ENCODE measurements at regions not wholly inside any gene's neighbourhood (a gene's known extent, or its start where the extent isn't known, plus 50 kb on each side); places are given as distances from the start of the nearest gene placed in this dataset.

- no peak for TF ChIP-seq YY1 (IDR thresholded peaks at IDR 0.05; ENCODE audit: extremely low read depth, insufficient replicate concordance, low read depth, low read length)
- no peak for TF ChIP-seq JUND (IDR thresholded peaks at IDR 0.05)
- no peak for TF ChIP-seq SP1 (IDR thresholded peaks at IDR 0.05; ENCODE audit: low read depth)
- no peak for TF ChIP-seq FOSL1 (IDR thresholded peaks at IDR 0.05; ENCODE audit: low read depth)
- no peak for TF ChIP-seq EZH2phosphoT487 (IDR thresholded peaks at IDR 0.05; ENCODE audit: borderline replicate concordance)
- TF ChIP-seq ZFX (IDR thresholded peaks at IDR 0.05) = no peak
- TF ChIP-seq ZBTB33 (IDR thresholded peaks at IDR 0.05; ENCODE audit: extremely low read depth, insufficient replicate concordance, low read length) = no peak
- no peak overlapping the region for H3K9ac ChIP-seq (ENCODE audit: low read length)
- ChIA-PET RAD21 (ENCODE audit: low non-redundant PET in 1 of 2, low total read pairs in 2 of 2, uncharacterized antibody in 2 of 2, unreplicated experiment in 2 of 2) (no interaction called here), CTCF (no interaction called here), POLR2A (no interaction called here)
- no peaks in the 10 kb centered on the region for H3K36me3 ChIP-seq (ENCODE audit: control insufficient read depth in 1 of 2, insufficient read depth in 2 of 2, low read length in 2 of 2)
- ATAC-seq = no peak
- no peaks in the 10 kb centered on the region for H3K27me3 ChIP-seq (ENCODE audit: insufficient read depth, low read length)
- H3K9me3 ChIP-seq (ENCODE audit: control insufficient read depth in 1 of 2, insufficient read depth in 1 of 2, low read depth in 1 of 2, low read length in 2 of 2) = peaks cover 0 to 38% of the 10 kb centered on the region in 2 experiments; a peak in 2 of 4 replicates
- no peak overlapping the region for H3K4me2 ChIP-seq (ENCODE audit: low read length)
- intact Hi-C loops (cut with micrococcal nuclease) = no loop called here
- no peaks in the 10 kb centered on the region for H4K20me1 ChIP-seq (ENCODE audit: insufficient read depth)
- no peaks in the 10 kb centered on the region for H3K9me2 ChIP-seq (ENCODE audit: insufficient read depth)
- H3K4me3 ChIP-seq (replicated peaks in 1 of 2; ENCODE audit: low read depth in 1 of 2, low read length in 2 of 2) = no peak overlapping the region
- no peaks in the 10 kb centered on the region for H3K4me1 ChIP-seq (ENCODE audit: control insufficient read depth in 1 of 2, insufficient read depth in 2 of 2, low read length in 2 of 2)
- H2AFZ ChIP-seq (ENCODE audit: low read depth, low read length, poor library complexity, severe bottlenecking) = no peak overlapping the region
- DNase-seq (ENCODE audit: low read depth, low spot score) = no peak
- H3K79me2 ChIP-seq (ENCODE audit: insufficient read depth, low read length) = no peaks in the 10 kb centered on the region
- H3K27ac ChIP-seq (ENCODE audit: low read depth, low read length) = no peak overlapping the region
- no TSS peak for BruUV-seq (replicated peaks)
Measured at GRCh38 chr2:4684921-4685320, 981.5 kb downstream of the DCDC2C start.

GRCh38 chr2:4690913-4691312, 987.5 kb downstream of the DCDC2C start:
- Histone ChIP-seq H3K4me3 (replicated peaks in 1 of 2; ENCODE audit: low read depth in 1 of 2, low read length in 2 of 2) (no peak overlapping the region), H4K20me1 (ENCODE audit: insufficient read depth) (no peaks in the 10 kb centered on the region), H3K9me2 (ENCODE audit: insufficient read depth) (no peaks in the 10 kb centered on the region), H3K27ac (ENCODE audit: low read depth, low read length) (no peak overlapping the region), H3K79me2 (ENCODE audit: insufficient read depth, low read length) (no peaks in the 10 kb centered on the region), H3K4me2 (ENCODE audit: low read length) (no peak overlapping the region), H3K4me1 (ENCODE audit: control insufficient read depth in 1 of 2, insufficient read depth in 2 of 2, low read length in 2 of 2) (no peaks in the 10 kb centered on the region), H3K9ac (ENCODE audit: low read length) (no peak overlapping the region), H3K9me3 (ENCODE audit: control insufficient read depth in 1 of 2, insufficient read depth in 1 of 2, low read depth in 1 of 2, low read length in 2 of 2) (peaks cover 0 to 16% of the 10 kb centered on the region in 2 experiments; a peak in 2 of 4 replicates), H3K27me3 (ENCODE audit: insufficient read depth, low read length) (no peaks in the 10 kb centered on the region), H2AFZ (ENCODE audit: low read depth, low read length, poor library complexity, severe bottlenecking) (no peak overlapping the region), H3K36me3 (ENCODE audit: control insufficient read depth in 1 of 2, insufficient read depth in 2 of 2, low read length in 2 of 2) (no peaks in the 10 kb centered on the region)
- ChIA-PET POLR2A (no interaction called here), CTCF (no interaction called here), RAD21 (ENCODE audit: low non-redundant PET in 1 of 2, low total read pairs in 2 of 2, uncharacterized antibody in 2 of 2, unreplicated experiment in 2 of 2) (no interaction called here)
- no peak for ATAC-seq
- DNase-seq (ENCODE audit: low read depth, low spot score) = no peak
- BruUV-seq (replicated peaks) = no TSS peak
- intact Hi-C loops (cut with micrococcal nuclease) = no loop called here
- TF ChIP-seq SP1 (IDR thresholded peaks at IDR 0.05; ENCODE audit: low read depth) (no peak), CEBPB (IDR thresholded peaks at IDR 0.05; ENCODE audit: low read depth) (no peak), TCF7L2 (IDR thresholded peaks at IDR 0.05; ENCODE audit: borderline replicate concordance, extremely low read depth, insufficient read depth, insufficient read length) (no peak), FOSL1 (IDR thresholded peaks at IDR 0.05; ENCODE audit: low read depth) (no peak), EZH2phosphoT487 (IDR thresholded peaks at IDR 0.05; ENCODE audit: borderline replicate concordance) (no peak), ATF3 (IDR thresholded peaks at IDR 0.05) (no peak), CBX3 (IDR thresholded peaks at IDR 0.05; ENCODE audit: low read depth) (no peak), ZBTB33 (IDR thresholded peaks at IDR 0.05; ENCODE audit: extremely low read depth, insufficient replicate concordance, low read length) (no peak), RAD21 (IDR thresholded peaks at IDR 0.05; ENCODE audit: low read depth) (no peak), CTCF (IDR thresholded peaks at IDR 0.05 in 2 of 3, conservative IDR thresholded peaks at IDR 0.05 in 1 of 3; ENCODE audit: borderline replicate concordance in 1 of 3, insufficient read depth in 1 of 3, low read depth in 2 of 3, low read length in 2 of 3) (no peak), EZH2 (IDR thresholded peaks at IDR 0.05) (no peak), ZNF274 (IDR thresholded peaks at IDR 0.05; ENCODE audit: low read depth, low read length) (no peak)
